ENCODE measurements at regions not wholly inside any gene's neighbourhood (a gene's known extent, or its start where the extent isn't known, plus 50 kb on each side); places are given as distances from the start of the nearest gene placed in this dataset.

- TF ChIP-seq CTCF (IDR thresholded peaks at IDR 0.05; ENCODE audit: low read length) = no peak
- no peak for TF ChIP-seq EZH2 (optimal IDR thresholded peaks at IDR 0.05; ENCODE audit: low read depth, low read length)
- no peak for TF ChIP-seq EZH2phosphoT487 (IDR thresholded peaks at IDR 0.05; ENCODE audit: low read length)
Observed at GRCh38 chr1:25109531-25109951, 122.8 kb downstream of the SYF2 start.

Data from MM.1S (cell line).